ENCODE measurements at regions not wholly inside any gene's neighbourhood (a gene's known extent, or its start where the extent isn't known, plus 50 kb on each side); places are given as distances from the start of the nearest gene placed in this dataset.

- no peaks in the 10 kb centered on the region for H3K4me1 ChIP-seq
These were observed 368.6 kb upstream of the IRX4 start for GRCh38 chr5:2251298-2251697.

DNA sequence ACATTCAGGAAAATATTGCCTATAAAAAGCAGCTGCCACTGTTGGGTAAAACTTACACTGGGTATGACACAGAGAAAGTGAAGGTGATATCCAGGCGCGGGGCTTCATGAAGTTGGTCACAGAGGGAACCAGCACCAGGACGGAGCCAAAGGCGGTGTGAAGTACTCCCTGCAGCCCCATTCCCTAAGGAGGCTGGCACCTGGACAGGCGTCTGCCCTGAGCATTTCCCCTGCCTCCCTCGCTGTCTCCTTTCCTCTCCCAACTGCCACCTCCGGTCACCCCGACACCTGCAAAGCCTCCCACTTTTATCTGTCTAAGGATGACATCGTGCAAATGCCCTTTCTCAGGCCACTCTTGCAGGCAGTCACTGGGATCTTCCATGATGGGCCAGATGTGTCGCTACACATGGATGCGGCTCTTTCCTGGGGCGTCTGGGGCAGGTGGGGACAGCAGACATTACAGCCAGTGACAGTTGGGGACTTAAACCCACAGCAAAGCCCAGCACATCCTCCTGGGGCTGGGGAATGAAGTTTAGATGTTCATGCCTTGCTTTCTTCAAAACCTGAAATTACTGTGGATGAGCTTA, 367.7 kb upstream of the IRX4 start:
- Histone ChIP-seq H3K9me3 (no peaks in the 10 kb centered on the region), H3K4me3 (no peak overlapping the region), H3K4me1 (no peaks in the 10 kb centered on the region), H3K27ac (no peak overlapping the region), H3K36me3 (no peaks in the 10 kb centered on the region), H3K27me3 (no peaks in the 10 kb centered on the region)
- WGBS, 2 donors: 87 to 96% methylated on average over 12 of the region's 12 CpGs
- no peak for DNase-seq
- TF ChIP-seq POLR2A (IDR thresholded peaks at IDR 0.05) (no peak), POLR2AphosphoS5 (IDR thresholded peaks at IDR 0.05) (no peak), CTCF (IDR thresholded peaks at IDR 0.05) (no peak), EP300 (IDR thresholded peaks at IDR 0.05) (no peak)
- no peak for ATAC-seq (ENCODE audit: low FRiP score in 2 of 2)

More at GRCh38 chr5:2251298-2251697, 368.6 kb upstream of the IRX4 start:
- DNase-seq (no peak), ATAC-seq (ENCODE audit: low FRiP score in 2 of 2) (no peak)
- H3K27me3 ChIP-seq: no peaks in the 10 kb centered on the region
- H3K9me3 ChIP-seq: no peaks in the 10 kb centered on the region
- no peaks in the 10 kb centered on the region for H3K36me3 ChIP-seq
- no peak overlapping the region for H3K4me3 ChIP-seq
- WGBS, 2 donors: 69 to 79% methylated on average over 3 to 7 of the region's 7 CpGs
- no peak overlapping the region for H3K27ac ChIP-seq
- TF ChIP-seq EP300 (IDR thresholded peaks at IDR 0.05) (no peak), POLR2AphosphoS5 (IDR thresholded peaks at IDR 0.05) (no peak), CTCF (IDR thresholded peaks at IDR 0.05) (no peak), POLR2A (IDR thresholded peaks at IDR 0.05) (no peak)

GRCh38 chr5:2249442-2249841, 366.7 kb upstream of the IRX4 start:
- Histone ChIP-seq H3K9me3 (no peaks in the 10 kb centered on the region), H3K4me1 (no peaks in the 10 kb centered on the region), H3K27ac (no peak overlapping the region), H3K27me3 (no peaks in the 10 kb centered on the region), H3K36me3 (no peaks in the 10 kb centered on the region), H3K4me3 (no peak overlapping the region)
- no peak for TF ChIP-seq EP300 (IDR thresholded peaks at IDR 0.05)
- no peak for TF ChIP-seq CTCF (IDR thresholded peaks at IDR 0.05)
- no peak for TF ChIP-seq POLR2A (IDR thresholded peaks at IDR 0.05)
- no peak for TF ChIP-seq POLR2AphosphoS5 (IDR thresholded peaks at IDR 0.05)
- ATAC-seq (ENCODE audit: low FRiP score in 2 of 2) (no peak), DNase-seq (no peak)
- 77 to 81% methylated on average over 10 of the region's 10 CpGs for WGBS, 2 donors

DNA sequence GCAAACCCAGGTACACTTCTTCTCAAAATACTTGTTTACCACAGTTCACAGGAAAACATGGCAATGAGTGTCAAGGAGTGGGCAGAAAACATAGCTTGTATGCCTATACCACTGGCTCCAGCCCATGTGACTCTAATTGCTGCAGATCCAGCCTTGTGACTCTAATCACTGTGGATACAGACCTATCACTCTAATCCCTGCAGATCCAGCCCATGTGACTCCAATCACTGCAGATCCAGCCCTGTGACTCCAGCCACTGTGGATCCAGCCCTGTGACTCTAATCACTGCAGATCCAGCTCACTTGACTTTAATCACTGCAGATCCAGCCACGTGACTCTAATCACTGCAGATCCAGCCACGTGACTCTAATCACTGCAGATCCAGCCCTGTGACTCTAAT, 366.3 kb upstream of the IRX4 start:
- TF ChIP-seq POLR2A (IDR thresholded peaks at IDR 0.05) (no peak), CTCF (IDR thresholded peaks at IDR 0.05) (no peak), POLR2AphosphoS5 (IDR thresholded peaks at IDR 0.05) (no peak), EP300 (IDR thresholded peaks at IDR 0.05) (no peak)
- H3K4me1 ChIP-seq: no peaks in the 10 kb centered on the region
- H3K9me3 ChIP-seq: no peaks in the 10 kb centered on the region
- H3K27me3 ChIP-seq: no peaks in the 10 kb centered on the region
- H3K36me3 ChIP-seq: no peaks in the 10 kb centered on the region
- no peak overlapping the region for H3K27ac ChIP-seq
- no peak overlapping the region for H3K4me3 ChIP-seq
- ATAC-seq (ENCODE audit: low FRiP score in 2 of 2) (no peak), DNase-seq (no peak)
- 67 to 73% methylated on average over 2 of the region's 2 CpGs for WGBS, 2 donors

DNA sequence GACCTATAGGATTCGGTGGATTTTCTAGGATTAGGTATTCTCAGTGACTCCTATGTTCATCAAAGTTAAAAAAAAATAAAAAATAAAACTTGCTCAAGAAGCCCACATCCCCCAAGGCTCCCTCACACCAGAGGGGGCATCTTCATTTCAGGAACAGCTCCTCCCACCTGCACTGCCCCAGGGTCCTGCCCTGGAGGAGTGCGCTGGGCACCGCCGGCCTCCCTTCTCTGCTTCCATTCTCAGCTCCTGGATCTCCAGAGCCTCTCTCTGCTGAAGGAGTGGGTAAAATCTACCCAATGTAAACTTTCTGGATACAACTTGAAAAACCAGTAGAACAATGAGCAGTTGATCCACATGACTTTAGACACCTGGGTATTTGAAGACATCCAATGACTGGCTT, 359.8 kb upstream of the IRX4 start:
- no peak overlapping the region for H3K4me3 ChIP-seq
- ATAC-seq (ENCODE audit: low FRiP score in 2 of 2) (no peak), DNase-seq (peak in 1 of 2 donors; percentile 59)
- no peaks in the 10 kb centered on the region for H3K27me3 ChIP-seq
- H3K27ac ChIP-seq: no peak overlapping the region
- H3K36me3 ChIP-seq: no peaks in the 10 kb centered on the region
- TF ChIP-seq POLR2AphosphoS5 (IDR thresholded peaks at IDR 0.05) (no peak), CTCF (IDR thresholded peaks at IDR 0.05) (no peak), POLR2A (IDR thresholded peaks at IDR 0.05) (no peak), EP300 (IDR thresholded peaks at IDR 0.05) (no peak)
- no peaks in the 10 kb centered on the region for H3K9me3 ChIP-seq
- H3K4me1 ChIP-seq: no peaks in the 10 kb centered on the region
- WGBS, 2 donors: 50 to 80% methylated on average over 4 of the region's 4 CpGs
